Astrocyte of the spinal cord (primary cell): ENCODE measurements at regions not wholly inside any gene's neighbourhood (a gene's known extent, or its start where the extent isn't known, plus 50 kb on each side); places are given as distances from the start of the nearest gene placed in this dataset.

Experiments used
- DNase-seq: peaks from one replicate; pipeline ENCODE4 v3.0.0; 2011; ENCODE audit warnings: low read depth, low spot score
- H3K4me3 ChIP-seq: 2 replicates; pipeline ENCODE4 v1.5.1; 2011; ENCODE audit warnings: low read depth, mild to moderate bottlenecking, low read length, moderate library complexity
- in situ Hi-C: cut with HindIII; loops from 2 replicates; pipeline ENCODE4 v1.10.0; 2017; ENCODE audit warnings: low sequenced_read_pairs
- TF ChIP-seq, protein P1 (sequence below): IDR thresholded peaks from 2 replicates; pipeline ENCODE4 v1.5.1; 2012; ENCODE audit warnings: low read depth, mild to moderate bottlenecking, low read length, inconsistent platforms

DNA sequence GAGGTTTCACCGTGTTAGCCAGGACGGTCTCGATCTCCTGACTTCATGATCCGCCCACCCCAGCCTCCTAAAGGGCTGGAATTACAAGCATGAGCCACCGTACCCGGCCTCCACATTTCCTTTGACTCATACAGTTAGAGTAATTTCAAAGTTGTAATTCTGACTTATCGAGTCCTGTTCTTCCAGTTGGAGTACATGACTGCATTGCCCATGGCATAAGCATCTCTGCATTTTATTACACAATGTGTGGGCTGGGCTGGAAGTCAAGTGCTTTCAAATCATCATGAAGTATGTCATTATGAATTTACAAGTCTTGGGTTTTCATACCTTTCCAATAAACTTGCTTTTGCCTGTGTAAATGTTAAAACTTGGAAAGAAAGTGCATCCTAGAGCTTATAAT lies 1295.7 kb upstream of the FLRT2 start:
- TF ChIP-seq, protein P1, sequence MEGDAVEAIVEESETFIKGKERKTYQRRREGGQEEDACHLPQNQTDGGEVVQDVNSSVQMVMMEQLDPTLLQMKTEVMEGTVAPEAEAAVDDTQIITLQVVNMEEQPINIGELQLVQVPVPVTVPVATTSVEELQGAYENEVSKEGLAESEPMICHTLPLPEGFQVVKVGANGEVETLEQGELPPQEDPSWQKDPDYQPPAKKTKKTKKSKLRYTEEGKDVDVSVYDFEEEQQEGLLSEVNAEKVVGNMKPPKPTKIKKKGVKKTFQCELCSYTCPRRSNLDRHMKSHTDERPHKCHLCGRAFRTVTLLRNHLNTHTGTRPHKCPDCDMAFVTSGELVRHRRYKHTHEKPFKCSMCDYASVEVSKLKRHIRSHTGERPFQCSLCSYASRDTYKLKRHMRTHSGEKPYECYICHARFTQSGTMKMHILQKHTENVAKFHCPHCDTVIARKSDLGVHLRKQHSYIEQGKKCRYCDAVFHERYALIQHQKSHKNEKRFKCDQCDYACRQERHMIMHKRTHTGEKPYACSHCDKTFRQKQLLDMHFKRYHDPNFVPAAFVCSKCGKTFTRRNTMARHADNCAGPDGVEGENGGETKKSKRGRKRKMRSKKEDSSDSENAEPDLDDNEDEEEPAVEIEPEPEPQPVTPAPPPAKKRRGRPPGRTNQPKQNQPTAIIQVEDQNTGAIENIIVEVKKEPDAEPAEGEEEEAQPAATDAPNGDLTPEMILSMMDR: no peak
- in situ Hi-C loops: no loop called here
- no peak for DNase-seq
- no peak overlapping the region for H3K4me3 ChIP-seq

DNA sequence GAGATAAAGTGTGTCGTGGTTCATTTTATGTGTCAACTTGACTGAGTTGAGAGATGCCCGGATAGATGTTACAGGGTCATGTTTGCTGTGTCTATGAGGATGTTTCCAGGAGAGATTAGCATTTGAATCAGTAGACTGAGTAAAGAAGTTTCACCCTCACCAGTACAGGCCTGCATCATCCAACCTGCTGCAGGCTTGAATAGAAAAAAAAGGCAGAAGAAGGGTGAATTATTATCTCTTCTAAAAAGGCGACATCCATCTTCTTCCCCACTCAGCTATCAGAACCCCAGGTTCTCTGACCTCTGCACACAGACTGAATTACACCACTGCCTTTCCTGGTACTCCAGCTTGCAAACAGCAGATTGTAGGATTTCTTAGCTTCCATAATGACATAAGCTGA lies 1293.7 kb upstream of the FLRT2 start:
- TF ChIP-seq, protein P1: no peak
- in situ Hi-C loops: no loop called here
- no peak for DNase-seq
- H3K4me3 ChIP-seq: no peak overlapping the region

GRCh38 chr14:84237881-84238280 lies 1292.1 kb upstream of the FLRT2 start:
- DNase-seq: no peak
- in situ Hi-C loops: no loop called here
- TF ChIP-seq, protein P1: no peak
- H3K4me3 ChIP-seq: no peak overlapping the region

DNA sequence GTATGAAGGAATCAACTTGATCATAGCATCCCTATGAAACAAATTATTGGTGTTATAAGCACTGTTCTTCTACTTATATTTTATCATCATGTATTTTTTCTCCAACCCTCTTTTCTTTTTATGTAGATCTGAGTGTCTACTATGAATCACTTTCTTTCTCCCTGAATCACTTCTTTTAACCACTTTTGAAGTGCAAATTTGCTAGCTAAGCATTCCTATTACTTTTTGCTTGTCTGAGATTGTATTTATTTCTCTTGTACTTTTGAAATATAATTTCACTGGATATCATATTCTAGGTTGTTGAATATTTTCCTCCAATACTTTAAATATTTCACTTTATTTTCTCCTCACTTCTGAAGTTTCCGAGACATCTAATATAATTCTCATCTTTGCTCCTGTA lies 1282.3 kb upstream of the FLRT2 start:
- TF ChIP-seq, protein P1: no peak
- DNase-seq: no peak
- no peak overlapping the region for H3K4me3 ChIP-seq
- in situ Hi-C loops: no loop called here

DNA sequence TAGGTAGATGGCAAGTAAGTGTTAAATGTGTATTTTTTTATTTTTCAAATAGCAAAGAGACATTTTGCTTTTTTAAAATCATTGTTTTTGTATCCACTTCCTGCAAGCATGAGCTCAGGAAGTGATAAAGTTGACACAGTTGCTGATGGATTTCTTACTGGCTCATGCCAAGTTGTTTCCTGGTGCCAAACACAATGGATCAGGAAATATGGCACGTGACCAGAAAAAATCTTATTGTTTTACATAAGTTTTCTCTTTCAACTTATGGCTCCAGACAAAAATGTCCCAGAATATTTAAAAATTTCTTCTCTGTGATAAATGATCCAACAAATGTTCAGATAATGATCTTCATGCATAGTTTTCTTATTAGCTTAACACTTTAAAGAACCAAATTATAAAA lies 1279.1 kb upstream of the FLRT2 start:
- no peak overlapping the region for H3K4me3 ChIP-seq
- in situ Hi-C loops: no loop called here
- no peak for DNase-seq
- TF ChIP-seq, protein P1: no peak

- no peak for DNase-seq
- in situ Hi-C loops: no loop called here
- H3K4me3 ChIP-seq: no peak overlapping the region
- TF ChIP-seq, protein P1: no peak
Measured at GRCh38 chr14:84251411-84252115, 1278.4 kb upstream of the FLRT2 start.
